Right renal cortex interstitium (tissue), 3 donors: ENCODE measurements at regions not wholly inside any gene's neighbourhood (a gene's known extent, or its start where the extent isn't known, plus 50 kb on each side); places are given as distances from the start of the nearest gene placed in this dataset.
"Not testable (repeated sequence)": the region's sequence is repeated elsewhere in the genome, so short reads cannot be mapped to it uniquely, and the experiment has no call there.

Experiments
- DNase-seq, 3 donors: peaks; one replicate each; pipeline ENCODE4 v3.0.0-alpha.2; 2013; ENCODE audit warnings: low read depth in 3 of 3, low spot score in 2 of 3

DNA sequence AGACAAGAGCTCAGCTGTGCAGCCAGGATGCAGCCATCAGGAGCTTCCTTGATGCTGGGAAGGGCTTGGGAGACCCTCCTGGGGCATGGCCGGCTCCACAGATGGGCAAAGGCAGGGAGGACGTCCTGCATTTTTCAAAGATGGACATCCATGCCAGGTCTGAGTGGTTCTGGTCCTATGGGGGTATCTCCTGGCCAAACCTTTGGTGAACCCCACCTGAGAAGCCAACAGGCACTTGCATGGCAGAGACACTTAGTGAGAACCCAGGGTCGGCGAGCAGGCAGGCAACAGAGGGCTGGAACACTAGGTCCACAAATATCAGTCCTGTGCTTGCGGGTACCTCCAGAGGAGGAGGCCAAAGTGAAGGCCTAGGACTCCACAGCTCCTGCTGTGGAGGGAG lies 70.0 kb downstream of the KCTD15 start:
- DNase-seq = no peak

DNA sequence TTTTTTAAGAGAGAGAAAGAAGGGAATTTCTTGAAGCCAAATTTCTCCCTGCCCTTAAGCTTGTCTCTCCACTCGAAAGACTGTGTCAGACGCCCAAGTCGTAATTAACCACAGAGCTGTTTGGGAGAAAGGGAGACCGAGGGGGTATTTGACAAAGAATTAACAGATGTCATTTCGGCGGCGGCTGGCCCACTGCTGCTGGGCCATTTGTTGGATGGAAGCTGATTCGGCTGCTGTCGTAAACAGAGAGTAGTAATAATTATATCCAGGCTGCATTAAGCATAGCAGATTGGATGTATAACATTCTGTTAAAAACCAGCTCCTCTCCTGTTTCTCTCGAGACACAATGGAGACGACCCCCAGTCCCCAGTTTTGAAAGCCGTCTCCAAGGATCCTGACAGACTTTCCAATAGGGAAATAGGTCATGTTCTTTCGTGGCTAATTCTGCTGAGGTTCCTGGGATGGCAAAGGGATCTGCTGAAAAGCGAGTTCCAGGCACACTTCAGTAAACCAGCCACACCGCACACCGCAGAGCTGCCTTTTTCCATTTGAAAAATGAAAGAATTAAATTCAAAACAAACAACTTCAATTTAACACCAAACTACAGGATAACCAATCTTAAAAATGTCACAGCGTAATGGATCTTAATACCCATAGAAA lies 71.5 kb downstream of the KCTD15 start:
- DNase-seq = no peak

DNA sequence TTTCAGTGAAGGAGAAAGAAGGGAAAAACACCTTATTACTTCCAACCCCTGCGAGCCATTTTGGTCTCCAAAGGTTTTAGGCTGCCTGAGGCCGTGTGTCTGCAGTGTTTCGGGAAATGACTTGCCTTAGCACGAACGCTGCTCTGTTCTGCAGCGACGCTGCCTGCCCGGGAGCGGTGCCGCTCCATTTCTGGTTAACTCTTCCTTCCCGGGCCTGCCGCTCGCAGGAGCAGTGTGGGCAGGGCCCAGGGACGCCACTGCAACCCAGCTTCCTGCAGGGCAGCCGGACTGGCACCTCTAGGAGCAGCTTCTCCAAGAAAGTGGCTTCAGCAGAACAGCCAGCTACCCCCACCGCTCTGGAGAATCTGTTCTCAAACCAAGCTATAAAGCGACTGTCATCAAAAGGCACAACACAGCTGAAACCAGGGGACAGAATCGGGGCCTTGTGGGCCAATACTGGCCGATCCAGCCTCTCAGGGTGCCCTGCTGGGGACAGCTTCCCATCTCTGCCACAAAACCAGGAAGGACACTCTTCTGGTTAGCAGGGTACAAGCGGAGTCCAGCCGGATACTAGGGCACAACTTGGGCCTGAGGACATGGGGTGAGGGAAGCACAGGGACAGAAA lies 72.2 kb downstream of the KCTD15 start:
- no peak for DNase-seq

DNA sequence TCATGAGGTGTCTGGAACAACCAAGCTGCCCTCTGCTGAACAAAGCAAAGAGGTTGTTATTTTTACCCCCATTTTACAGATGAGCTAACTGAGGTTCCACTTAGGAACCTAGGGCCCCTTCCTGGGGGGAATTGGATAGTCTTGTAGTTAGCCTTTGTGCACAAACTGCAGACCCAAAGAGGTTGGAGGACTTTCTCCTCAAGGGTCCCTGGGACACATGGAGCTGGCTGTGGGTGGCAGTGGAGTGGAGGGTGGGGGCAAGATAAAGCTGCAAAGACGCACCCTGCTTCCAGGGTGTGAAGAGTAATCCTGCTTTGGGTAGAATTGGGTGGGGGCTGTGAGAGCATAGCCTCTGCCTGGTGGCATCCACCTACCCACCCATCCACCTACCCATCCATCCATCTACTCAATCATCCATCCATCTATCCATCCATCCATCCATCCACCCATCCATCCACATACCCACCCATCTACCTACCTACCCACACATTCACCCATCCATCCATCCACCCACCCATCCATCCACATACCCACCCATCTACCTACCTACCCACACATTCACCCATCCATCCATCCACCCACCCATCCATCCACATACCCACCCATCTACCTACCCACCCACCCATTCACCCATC lies 73.7 kb downstream of the KCTD15 start:
- not testable (repeated sequence) for DNase-seq

DNA sequence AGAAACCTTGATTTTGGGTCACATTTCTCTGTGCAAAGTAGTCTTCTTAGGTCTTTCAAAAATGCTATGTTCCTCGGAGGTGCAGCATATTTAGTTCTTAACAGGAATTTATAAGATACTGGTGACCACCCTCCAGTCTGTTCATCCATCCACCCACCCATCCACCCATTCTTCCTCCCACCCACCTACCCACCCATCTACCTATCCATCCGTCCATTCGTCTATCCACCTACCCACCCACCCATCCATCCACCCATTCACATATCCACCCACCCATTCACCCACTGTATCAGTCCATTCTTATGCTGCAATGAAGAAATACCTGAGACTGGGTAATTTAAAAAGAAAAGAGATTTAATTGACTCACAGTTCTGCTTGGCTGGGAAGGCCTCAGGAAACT lies 74.9 kb downstream of the KCTD15 start:
- no peak for DNase-seq

DNA sequence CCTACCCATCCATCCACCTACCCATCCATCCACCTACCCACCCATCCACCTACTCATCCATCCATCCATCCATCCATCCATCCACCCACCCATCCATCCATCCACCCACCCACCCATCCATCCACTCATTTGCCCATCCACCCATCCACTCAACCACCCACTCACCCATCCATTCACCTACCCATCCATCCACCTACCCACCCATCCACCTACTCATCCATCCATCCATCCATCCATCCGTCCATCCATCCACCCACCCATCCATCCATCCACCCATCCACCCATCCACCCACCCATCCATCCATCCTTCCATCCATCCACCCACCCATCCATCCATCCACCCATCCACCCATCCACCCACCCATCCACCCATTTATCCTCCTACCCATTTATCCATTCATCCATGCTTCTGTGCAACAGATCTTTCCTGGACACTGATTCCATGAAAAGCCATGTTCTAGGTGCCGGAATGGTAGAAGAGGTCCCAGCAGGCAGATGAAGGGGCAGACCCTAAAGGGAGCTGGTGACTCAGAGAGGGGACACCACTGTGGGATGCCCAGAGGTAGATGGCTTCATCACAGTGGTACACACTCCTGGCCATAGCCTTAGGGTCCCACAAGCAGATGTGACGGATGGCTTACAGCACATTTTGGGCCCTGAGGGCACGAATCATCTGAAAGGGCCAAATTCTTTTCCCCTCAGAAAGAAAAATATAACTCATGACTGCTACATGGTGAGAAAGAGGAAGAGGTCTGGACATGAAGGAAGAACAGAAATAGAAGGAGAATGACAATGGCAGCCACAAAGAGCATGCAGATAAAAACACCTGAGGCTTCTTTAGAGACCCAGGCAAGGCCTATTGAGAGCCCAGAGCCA lies 76.0 kb downstream of the KCTD15 start:
- DNase-seq = no peak

DNA sequence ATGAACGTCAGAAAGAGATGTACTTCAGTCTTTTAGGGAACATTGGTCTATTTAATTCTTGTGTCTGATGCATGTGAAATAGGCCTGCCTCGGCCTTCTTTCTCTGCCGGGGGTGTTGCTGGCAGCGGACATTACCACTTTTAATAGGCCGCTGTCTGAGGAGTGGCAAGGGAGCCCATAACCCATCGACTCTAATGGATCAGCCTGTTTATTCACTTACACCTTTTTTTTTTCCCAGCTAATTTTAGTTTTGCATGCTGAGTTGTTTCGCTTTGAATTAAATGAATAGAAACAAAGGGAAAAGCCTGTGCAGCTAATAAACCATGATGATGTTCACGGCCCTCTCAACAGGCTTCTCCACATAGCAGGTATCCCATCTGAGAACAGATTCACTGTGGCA lies 78.4 kb downstream of the KCTD15 start:
- DNase-seq = no peak

DNA sequence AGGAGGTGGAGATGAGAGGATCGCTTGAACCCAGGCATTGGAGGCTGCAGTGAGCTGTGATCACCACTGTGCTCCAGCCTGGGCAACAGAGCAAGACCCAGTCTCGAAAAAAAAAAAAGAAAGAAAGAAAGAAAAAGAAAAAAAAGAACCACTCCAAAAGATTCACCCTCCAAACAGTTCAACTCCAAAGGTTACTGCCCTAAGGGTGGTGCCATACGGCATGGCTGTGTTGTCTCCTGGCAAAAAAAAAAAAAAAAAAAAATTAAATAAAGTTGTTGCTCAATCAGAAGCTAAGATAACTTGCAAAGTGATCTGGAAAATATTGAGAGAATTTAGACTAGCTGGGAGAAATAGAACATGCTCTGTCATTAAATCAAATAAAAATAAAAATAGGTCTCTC lies 79.5 kb downstream of the KCTD15 start:
- DNase-seq = no peak

DNA sequence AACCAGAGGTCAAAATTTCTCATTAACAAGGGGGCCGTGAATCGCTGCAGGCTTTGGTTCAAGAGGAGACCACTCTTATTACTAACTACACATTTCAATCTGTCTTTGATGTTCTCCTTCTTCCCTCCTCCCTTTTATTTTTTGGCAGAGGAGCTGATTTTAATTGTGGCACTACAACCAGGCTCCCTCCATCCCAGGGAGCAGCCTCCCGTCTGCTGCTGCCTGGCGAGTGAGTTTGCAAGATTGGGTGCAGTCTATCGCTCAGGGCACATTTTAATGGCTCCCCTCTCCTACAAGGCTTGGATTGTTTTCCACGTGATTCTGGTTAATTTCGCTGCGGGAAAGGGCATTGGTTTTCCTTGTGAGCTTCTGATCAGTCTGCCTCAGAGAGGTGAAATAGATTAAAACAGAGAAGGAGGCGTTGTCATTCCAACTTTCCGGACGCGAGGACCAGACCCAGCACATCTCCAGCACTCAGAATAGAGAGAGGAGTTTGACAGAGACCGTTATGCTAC lies 81.4 kb downstream of the KCTD15 start:
- no peak for DNase-seq

DNA sequence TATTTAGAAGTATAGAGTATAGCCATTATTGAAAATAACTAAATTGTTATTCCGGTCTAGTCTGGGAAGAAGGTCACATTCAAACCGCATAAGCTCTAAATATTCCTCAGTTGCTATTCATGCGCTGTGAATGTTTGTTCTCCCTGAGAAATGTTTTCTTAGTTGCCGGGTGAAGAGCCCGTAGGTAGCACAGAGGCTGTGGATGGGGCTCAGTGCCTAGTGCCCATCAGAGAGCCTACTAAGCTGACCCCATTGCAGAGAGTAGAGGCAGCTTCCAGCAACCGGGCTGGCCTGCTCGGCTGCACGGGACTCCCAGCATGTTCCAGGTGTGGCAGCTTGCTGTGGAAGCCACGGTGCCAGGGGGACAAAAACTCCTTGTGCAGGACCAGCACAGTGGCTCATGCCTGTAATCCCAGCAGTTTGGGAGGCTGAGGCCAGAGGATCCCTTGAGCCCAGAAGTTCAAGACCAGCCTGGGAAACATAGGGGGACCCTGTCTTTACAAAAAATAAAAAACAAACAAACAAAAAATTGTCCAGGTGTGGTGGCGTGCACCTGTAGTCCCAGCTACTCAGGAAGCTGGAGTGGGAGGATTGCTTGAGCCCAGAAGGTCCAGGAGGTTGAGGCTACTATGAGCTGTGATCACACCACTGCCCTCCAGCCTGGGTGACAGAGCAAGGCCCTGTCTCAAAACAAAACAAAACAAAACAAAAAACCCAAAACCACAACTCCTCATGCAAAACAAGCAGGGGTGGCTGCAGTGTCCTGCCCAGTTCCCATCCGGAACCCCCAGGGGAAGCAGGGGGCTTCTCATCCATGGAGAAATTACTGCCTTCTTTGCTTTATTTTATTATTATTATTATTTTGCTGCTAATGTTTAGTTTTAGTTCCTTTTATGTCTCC lies 82.5 kb downstream of the KCTD15 start:
- no peak for DNase-seq

DNA sequence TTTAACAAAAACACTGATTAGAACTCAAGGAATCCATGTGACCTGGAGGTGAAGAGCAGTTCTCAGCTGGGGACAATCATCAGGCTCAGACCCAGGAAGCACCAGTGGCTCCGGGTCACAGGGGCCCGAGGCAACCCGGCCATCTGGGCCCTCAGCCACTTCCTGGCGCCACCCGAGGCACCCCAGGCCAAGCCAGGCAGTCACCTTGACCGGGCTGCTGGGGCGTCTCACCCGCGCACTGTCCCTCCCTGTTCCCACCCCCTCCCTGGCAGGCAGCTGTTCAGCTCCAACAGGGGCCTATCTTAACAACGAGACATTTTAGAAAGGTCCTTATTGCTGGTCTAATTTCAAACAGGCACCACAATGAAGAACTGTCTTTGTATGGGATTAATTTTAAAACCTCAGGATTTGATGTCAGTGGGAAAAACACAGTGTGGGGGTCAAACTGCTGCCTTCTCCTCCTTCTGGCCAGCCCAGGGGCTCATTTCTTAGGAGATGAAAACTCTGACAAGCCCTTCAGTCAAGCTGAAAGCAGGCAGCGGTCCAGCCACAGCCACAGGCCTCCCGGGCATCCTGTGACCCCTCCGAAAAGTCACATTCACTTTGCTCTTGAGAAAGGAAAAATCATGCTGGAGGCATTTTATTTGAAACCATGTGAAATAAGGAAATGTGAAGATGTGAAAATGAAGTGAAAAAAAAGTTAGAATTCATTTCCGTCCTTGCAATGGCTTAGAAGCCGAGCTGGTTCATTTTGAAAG lies 83.3 kb downstream of the KCTD15 start:
- no peak for DNase-seq

DNA sequence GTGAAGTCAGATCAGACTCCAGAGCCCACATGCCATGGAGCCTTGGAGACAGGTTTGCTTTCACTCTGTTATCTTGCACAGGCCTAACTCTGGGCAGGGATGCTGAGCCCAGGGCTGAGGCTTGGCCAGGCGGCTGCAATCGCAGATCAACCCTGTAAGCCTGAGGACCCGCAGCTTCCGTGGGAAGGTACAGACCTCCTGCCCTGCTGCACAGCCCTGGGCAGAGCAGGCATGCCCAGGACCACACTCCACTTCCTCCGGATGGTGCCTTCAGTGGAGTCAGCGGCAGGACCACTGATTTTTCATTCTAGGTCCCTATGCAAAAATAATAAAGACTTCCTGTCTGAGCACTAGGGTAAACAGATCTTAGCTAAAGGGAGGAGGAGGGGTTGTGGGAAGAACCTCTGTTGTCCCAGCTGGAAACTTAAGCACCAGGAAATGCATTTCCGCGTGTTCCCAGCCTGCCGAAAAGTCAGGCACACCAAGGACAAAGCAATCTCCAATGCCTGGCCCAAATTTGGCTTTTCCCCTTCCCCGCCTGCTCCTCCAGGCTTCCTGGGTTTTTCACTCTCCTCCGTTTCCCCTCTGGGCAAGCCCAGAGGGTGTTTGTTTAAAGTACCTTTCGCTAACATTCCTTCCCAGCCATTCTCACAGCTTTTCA lies 87.3 kb downstream of the KCTD15 start:
- no peak for DNase-seq

DNA sequence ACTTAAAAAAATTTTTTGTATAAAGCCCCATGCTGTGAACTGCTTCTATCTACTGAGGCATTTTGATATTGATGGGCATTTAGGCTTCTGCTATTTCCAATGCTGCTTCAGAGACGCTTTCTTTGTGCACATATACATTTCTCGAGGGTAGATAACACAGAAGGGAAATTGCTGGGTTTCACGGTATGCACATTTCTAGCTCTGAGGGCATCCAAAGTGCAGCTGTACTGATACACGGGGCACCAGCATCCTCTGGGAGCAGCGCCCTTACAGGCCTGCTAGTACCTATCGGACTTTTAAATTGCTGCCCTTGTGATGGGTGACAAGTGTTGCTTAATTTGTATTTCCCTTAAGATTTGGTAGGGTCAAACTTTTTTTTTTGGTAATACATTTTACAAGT lies 88.6 kb downstream of the KCTD15 start:
- DNase-seq = no peak

DNA sequence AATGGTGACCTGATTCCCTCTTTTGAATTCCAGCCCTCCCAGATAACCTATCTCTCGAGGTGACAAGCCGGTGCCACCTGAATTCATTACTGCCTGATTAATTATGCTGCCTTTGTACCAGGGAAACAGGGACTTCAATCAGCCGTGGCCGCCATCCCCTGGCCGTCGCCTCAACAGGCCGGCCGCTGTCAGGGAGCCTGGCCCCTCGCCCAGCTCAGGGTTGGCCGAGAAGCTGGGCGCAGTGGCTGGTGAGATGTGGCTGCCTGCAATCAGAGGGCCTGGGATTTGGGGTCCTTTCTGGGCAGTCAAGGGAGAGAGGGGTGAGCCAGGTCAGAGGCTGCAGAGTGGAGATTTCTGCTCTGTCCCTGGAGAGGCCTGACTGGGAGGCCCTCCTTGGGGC lies 91.2 kb downstream of the KCTD15 start:
- DNase-seq = no peak

DNA sequence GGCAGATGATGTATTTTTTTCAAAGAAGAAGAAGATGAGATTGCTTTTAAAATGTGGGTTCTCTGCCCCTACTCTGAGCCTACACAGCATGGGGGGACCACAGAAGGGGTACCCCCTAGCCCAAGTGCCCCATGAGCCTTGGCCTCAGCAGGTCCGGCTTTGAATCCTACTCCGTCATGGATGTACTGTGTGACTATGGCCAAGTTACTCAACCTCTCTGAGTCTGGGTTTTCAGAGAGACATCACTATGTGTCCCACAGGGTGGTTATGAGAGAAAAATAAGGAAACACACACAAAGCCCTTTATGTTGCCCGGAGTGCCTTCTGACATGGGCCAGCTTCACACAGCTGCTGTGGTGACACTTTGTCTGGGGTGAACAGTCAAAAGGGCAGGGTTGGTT lies 92.0 kb downstream of the KCTD15 start:
- DNase-seq = no peak

DNA sequence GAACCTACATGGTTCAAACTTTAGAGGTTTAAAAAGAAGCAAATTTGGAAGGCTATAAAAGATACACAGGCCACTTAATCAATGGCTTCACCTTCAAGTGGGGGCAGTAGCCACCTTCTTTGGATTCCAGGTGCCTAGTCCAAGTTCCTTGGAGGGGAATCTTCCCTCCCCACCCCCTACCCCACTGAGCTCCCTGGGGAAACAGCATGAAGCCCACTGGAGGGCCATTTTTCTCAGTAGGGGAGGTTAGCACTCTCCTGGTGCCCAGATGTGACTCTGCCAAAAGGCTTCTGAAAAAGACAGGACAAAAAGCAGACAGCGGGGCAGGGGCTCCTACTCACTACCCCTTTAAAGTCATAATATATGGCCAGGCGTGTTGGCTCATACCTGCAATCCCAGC lies 93.9 kb downstream of the KCTD15 start:
- no peak for DNase-seq

DNA sequence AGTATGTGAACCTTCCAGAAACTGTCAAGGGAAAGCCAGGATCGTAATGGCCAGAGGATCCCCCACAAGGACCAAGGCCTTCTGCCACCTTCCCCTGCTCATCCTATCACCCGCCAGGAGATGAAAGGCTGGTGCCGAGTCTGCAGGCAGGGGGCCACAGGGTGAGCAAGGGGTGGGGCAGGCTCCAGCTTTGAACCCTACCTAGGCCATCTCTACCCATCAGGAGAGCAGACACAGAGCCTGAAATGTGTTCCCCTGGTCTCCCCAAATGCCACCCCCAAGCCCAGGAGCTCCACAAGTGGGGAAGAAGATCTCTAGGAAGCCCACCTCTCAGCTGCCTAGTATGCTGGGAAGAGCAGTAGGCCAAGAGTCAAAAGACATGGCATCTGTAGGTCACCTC lies 95.1 kb downstream of the KCTD15 start:
- DNase-seq = no peak

DNA sequence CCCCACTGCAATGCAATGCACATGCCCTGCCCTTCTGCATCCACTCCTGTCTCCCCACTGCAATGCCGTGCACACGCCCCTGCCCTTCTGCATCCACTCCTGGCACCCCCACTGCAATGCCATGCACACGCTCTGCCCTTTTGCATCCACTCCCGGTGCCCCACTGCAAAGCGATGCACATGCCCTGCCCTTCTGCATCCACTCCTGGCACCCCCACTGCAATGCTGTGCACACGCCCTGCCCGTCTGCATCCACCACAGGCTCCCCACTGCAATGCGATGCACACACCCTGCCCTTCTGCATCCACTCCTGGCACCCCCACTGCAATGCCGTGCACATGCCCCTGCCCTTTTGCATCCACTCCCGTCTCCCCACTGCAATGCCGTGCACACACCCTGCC lies 98.1 kb downstream of the KCTD15 start:
- DNase-seq = no peak

DNA sequence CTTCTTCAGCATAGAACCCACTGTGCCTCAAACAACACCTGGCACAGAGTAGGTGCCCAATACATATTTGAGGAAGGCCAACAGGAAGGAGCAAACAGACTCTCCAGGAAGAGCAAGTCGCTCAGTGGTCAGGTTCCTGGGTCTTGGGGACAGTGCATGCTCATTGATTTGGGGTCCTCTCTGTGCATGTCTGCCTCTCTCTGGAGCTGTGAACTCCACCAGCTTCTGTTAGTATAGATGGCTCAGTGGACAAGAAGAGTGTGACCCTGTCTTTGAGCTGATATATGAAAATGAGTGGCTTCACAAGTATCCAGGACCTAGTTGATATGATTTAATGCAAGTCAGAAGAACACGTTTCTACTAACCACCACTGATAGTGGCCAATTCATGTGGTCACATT lies 98.7 kb downstream of the KCTD15 start:
- DNase-seq = no peak
